GM21786 (cell line): ENCODE measurements at regions not wholly inside any gene's neighbourhood (a gene's known extent, or its start where the extent isn't known, plus 50 kb on each side); places are given as distances from the start of the nearest gene placed in this dataset.
"Not testable (repeated sequence)": the region's sequence is repeated elsewhere in the genome, so short reads cannot be mapped to it uniquely, and the experiment has no call there.

Source experiments
- ATAC-seq: cut with Tn5 transposase; IDR thresholded peaks from one replicate; pipeline ENCODE4 v1.9.1; 2021; ENCODE audit not compliant: unreplicated experiment

GRCh38 chr13:81610644-81611043 is 1269.7 kb upstream of the SPRY2 start:
- no peak for ATAC-seq

- ATAC-seq: no peak
Observed at GRCh38 chr13:81609335-81609734, 1268.4 kb upstream of the SPRY2 start.

DNA sequence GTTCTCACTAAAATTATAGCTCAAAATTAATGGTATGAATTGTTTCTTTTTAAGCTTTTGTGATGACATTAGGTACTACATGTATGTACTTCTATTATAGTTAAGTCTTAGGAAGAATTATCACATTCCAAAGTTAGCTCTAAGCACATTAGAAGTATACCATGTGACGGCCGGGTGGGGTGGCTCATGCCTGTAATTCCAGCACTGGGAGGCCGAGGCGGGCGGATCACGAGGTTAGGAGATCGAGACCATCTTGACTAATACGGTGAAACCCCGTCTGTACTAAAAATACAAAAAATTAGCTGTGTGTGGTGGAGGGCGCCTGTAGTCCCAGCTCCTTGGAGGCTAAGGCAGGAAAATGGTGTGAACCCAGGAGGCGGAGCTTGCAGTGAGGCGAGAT is 1265.1 kb upstream of the SPRY2 start:
- no peak for ATAC-seq

DNA sequence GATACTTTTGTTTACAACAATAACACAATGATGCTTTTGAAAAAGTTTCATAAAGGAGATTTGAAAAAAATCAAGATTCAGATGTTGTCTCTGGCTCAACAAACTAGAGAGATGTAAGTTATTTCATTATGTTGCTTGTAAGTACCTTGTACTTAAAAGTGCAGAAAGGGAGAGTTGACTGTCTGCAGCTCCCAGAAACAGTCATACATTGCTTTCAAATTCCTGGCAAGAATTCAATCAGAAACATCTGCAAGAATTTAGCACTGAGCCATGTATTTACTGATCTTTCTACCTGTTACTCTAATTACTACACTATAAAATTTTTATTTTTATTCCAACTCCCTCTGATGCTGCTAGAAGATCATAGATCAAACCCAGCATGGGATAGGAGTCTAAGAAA is 1261.3 kb upstream of the SPRY2 start:
- no peak for ATAC-seq

DNA sequence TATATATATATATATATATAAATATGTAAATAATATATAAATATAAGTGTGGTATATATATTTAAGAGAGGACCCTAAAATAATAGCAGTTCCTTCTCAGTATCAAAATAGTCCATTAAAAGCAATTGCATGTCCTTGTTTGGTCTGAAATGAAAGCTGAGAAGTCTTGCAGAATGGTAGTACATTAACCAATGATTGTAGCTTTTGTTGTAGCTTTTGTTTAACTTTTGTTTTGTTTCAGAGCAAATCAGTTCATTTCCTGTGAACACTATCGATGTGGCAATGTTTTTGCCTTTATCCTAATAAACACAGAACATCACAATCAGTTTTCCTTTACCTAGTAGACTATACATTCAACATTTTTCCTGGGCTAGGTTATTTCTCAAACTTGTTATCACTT is 1256.2 kb upstream of the SPRY2 start:
- ATAC-seq: no peak

DNA sequence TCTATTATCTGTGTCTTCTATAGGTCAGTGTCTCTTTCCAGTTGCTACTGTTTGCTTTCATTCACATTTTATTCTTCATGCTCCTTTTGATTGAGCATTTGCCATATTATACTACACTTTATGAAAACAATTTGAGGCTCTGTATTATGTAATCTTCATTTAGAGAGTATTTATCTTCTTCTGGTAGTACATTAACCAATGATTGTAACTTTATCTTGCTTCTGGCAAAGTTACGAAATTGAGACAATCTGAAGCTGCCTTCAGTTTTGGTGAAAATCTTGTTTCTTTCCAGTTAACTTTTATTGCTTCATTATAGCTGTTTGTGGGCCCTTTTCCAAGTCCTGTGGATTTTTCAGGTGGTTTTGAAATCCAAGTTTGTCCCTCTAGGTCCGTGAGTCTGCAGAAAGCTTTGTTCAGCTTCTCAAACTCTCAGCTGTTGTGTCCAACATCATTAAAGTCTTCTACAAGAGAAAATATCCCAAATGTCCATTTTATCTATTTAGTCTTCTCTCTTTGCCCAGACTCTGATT is 1255.4 kb upstream of the SPRY2 start:
- ATAC-seq: no peak

GRCh38 chr13:81591528-81592220 is 1250.7 kb upstream of the SPRY2 start:
- ATAC-seq: no peak

- no peak for ATAC-seq
Observed at GRCh38 chr13:81582381-81582780, 1241.5 kb upstream of the SPRY2 start.

DNA sequence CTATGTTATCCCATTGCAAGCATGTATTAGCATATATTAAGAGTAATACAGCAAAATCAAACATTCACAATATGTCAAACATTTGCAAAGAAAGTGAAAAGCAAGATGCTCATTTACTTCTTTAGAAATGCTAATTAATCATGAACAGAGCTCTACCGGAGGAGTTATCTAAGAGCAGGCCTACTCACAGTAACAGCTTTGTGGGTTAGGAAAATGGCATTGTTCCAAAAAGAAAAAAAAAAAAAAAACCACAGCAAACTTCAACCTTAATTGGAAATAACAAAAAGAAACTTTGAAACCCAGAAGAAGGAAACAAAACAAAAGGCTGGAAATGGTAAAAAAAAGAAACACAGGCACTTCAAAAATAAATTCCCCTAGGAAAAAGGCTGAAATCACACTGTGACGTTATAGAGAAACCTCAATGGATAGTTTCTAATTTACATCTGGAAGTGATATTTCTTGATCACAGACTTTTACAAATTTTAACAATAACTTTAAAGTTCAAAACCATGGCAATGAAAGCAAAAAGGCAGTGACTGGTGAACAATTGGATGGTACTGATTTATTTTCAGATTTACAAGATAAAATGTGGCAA is 1236.8 kb upstream of the SPRY2 start:
- ATAC-seq: no peak

DNA sequence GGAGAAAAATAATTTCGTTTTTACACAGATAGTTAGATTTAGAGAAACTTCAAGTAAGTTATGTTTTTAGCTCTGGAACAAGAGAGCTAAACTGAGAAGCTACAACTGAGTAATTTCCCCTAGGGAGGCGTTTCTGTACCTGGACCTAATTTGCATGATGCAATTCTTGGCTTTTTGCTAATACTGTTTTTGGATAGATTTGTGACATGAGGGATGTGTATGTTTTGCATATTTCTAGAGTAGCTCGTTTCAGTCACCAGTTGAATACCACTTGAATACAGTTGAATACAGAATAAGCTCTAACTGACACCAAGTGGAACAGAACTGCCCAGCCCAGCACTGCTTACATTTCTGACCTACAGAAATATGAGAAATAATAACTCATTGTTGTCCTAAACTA is 1227.9 kb upstream of the SPRY2 start:
- no peak for ATAC-seq

DNA sequence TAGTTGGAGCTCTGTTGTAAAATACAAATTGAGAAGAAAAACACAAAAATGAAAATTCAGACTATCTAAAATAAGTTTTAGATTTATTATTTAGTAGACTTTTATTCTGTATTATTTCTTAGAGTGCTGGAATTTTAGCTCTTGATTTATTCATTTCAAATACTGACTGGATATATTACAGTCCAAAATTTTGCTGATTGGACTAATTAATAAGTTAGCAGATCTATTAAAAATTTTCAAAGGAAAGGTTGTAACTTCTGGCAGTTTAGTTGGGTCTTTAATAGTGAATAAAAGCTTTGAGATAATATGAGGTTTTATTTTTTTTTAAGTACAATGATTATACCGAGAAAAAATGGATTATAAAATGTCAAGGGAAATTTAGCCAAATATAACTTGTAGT is 1224.9 kb upstream of the SPRY2 start:
- ATAC-seq: no peak

- ATAC-seq: no peak
Observed at GRCh38 chr13:81563091-81563490, 1222.2 kb upstream of the SPRY2 start.

DNA sequence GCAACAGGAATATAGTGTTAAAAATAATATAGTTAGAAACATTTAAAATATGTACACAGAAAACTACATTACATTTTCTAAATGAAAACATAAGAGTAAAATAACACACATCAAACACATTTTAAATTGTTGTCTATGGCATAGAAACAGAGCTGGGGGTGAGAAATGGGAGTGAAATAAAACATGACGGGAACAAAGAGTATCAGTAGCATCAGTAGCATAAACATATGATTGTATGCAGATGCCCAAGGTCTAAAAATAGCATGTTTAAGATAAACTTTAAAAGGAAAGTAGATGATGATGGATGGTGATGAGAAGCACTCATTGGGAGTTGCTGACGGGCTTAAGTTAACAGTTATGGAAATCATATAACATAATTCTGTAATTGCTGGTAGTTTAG is 1221.7 kb upstream of the SPRY2 start:
- ATAC-seq: no peak

GRCh38 chr13:81551036-81551435 is 1210.1 kb upstream of the SPRY2 start:
- ATAC-seq: no peak

DNA sequence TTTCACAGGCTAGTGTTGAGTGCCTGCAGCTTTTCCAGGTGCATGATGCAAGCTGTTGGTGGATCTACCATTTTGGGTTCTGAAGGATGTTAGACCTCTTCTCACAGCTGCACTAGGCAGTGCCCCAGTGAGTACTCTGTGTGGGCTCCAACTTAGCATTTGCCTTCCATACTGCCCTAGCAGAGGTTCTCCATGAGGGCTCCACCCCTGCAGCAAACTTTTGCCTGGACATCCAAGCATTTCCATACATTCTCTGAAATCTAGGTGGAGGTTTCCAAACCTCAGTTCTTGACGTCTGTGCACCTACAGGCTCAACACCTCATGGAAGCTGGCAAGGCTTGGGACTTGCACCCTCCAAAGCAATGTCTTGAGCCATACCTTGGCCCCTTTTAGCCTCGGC is 1205.4 kb upstream of the SPRY2 start:
- ATAC-seq: not testable (repeated sequence)

DNA sequence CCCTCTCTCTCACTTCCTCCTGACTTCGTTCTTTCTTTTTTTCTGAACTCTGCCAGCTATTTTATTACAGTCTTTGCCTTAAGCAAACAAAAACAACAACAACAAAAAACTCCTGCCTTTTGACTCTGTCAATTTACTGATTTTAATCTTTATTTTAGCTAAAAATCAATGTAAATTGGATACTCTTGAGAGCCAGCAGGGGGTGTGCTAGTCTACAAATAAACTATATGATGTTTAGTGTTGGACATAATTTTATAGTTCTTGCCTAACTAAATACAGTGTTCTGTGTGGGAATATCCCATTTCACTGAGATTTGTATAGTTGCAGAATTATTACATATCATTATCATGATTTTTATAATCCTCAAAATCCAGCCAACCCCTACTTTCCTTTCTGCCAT is 1199.9 kb upstream of the SPRY2 start:
- ATAC-seq: no peak

DNA sequence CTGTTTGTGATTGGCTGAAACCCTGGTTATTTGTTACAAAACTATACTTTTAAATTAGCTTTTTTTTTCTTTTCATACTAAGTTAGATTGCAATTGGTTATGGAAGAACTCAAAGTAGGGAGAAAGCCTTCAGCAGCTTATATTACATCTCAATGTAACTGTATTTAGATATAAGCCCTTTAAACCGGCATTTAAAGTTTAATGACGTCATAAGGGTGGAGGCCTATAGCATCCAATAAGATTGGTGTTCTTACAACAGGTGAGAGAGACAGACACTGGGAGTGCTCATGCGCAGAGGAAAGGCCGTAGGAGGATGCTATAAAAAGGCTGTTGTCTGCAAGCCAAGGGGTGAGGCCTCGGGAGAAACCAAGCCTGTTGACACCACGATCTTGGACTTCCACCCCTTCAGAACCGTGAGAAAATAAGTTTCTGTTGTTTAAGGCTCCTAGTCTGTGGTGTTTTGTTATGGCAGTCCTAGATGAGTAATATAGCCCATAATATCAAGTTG is 1198.8 kb upstream of the SPRY2 start:
- no peak for ATAC-seq

DNA sequence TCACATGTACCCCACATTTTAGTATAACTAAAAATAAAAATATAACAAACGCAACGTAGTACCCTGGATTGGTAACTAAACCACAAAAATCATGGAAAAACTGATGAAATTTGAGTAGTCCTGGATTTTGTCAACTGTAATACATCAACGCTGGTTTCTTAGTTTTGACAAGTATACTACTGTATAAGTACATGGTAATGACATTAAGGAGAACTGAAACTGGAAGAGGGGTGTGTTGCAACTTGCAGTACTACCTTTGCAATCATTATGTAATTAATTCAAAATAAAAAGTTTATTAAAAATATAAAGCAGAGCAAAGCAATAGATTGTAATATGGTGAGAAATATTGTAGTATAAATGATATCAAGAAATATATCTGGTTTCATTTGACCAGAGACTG is 1158.0 kb upstream of the SPRY2 start:
- no peak for ATAC-seq

- ATAC-seq: peak; percentile 54
Observed at GRCh38 chr13:81493144-81493543, 1152.2 kb upstream of the SPRY2 start.

- ATAC-seq: no peak
Observed at GRCh38 chr13:81492449-81492848, 1151.5 kb upstream of the SPRY2 start.

DNA sequence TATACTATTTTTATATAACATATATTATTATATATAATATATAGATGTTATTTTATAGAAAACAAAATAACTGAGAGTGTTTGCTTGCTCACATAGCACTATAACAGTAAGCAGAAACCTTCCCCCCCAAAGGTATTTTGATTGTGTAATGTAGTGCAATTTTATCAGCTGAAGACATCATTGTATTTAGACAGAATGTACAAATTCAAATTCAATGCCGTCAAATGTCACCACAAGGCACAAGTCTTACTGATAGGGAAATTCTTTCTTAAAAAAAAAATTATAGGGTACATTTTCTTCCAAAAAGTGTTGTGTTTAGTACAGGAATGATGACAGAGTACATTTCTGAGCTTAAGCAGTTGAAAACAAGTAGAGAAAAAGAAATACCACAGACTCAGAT is 1147.1 kb upstream of the SPRY2 start:
- ATAC-seq: no peak

GRCh38 chr13:81487151-81487550 is 1146.2 kb upstream of the SPRY2 start:
- no peak for ATAC-seq

GRCh38 chr13:81480634-81481033 is 1139.7 kb upstream of the SPRY2 start:
- ATAC-seq: peak; percentile 63
